ENCODE measurements at regions not wholly inside any gene's neighbourhood (a gene's known extent, or its start where the extent isn't known, plus 50 kb on each side); places are given as distances from the start of the nearest gene placed in this dataset.

- no peak for DNase-seq
Observed at GRCh38 chr3:159855599-159856346, 132.9 kb upstream of the IL12A start.

DNA sequence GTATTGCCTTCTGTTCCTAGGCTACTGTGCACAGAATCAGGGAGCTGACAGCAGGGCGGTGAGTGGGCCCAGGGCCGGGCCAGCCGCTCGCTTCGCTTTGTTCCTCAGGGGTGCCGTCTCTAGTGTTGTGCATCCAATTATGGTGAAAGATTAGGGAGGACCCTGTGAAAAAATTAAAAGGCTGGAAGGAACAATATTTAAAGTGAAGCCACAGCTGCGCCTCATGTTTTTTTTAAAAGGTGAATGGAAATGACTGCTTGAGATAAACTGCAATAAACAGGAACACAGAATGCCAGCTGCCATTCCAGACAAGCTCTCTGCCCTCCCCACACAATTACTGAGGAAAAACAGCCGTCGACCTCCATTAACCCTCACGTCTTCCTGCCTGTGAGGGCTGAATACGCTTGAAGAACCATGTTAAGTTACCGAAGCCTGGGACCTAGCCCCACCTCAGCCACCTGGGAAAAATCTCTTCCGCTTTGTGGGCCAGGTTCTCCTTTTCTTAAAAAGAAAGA lies 132.0 kb upstream of the IL12A start:
- DNase-seq, result peak in 4 of 56 donors; percentile 11 to 40 (median 34)

DNA sequence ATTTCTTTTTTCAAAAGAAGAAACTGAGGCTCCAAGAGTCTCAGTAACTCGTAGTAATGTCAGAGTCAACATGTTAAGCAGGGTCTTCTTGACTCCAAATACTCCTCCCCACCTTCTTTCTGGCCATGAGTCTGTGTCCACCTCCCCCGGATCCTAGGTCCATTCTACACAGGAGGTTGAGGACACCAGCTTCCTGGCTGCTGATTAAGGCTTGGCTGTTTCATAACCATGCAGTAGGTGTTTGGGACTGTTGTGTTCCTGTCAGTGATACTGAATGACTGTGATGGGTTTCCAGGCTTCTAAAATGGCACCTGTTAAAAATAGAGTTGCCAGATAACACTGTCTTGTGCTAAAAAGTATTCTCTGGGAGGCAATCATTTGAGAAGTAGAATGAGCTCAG lies 130.8 kb upstream of the IL12A start:
- DNase-seq, result no peak

GRCh38 chr3:159858650-159859049 lies 130.0 kb upstream of the IL12A start:
- no peak for DNase-seq

- DNase-seq, result no peak
Observed at GRCh38 chr3:159859424-159859823, 129.2 kb upstream of the IL12A start.

DNA sequence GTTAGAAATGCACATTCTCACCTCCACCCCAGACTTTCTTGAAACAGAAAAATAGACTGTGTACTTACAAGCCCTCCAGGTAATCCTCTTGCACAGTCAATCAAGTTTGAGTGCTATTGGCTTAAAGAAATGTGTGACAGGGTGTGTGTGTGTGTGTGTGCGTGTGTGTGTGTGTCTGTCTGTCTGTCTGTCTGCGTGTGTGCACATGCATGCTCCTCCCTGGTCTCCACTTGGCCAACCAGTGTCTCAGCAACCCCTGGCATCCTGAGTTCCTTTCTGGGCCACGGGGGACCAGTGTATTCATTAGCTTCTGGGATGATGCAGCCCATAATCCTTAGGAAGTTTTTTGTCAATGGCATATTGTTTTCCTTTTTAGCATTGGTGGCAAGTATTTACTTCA lies 128.8 kb upstream of the IL12A start:
- no peak for DNase-seq

DNA sequence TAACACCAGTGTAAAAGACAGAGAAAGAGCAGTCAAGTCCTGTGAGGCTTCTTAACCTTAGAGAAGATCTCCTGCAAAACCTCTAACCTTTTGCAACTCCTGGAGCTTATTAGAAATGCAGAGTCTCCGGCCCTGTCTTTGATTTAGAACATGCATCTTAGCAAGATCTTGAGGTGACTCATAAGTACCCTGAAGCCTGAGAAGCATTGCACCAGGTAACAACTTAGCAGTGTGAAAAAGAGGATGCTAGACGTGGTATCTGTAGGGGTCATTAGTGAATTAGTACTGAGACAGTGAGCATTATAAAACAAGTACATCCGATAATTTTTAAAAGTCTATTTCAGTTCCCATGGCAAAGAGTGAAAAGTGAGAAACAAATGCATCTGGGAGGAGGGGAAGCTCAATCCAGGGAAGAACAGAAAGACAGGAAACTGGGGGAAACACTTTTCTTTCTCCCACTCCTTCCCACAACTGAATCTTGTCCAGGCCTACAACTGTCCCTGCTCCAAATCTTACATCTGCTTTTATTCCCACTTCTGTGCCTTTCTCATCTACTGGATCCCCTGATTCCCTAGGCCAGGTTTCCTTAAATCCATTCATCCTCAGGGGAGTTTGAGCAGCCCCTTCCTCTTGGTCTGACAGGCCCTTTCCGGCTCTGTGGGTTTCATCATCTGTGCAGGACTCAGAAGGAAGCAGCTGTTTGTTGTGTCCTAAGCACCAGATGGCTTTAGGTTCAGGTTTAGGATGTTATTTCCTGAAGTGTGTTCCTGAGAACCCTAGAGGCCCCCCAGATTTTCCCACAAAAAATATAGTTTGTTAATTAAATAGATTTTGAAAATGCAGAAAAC lies 128.1 kb upstream of the IL12A start:
- no peak for DNase-seq

DNA sequence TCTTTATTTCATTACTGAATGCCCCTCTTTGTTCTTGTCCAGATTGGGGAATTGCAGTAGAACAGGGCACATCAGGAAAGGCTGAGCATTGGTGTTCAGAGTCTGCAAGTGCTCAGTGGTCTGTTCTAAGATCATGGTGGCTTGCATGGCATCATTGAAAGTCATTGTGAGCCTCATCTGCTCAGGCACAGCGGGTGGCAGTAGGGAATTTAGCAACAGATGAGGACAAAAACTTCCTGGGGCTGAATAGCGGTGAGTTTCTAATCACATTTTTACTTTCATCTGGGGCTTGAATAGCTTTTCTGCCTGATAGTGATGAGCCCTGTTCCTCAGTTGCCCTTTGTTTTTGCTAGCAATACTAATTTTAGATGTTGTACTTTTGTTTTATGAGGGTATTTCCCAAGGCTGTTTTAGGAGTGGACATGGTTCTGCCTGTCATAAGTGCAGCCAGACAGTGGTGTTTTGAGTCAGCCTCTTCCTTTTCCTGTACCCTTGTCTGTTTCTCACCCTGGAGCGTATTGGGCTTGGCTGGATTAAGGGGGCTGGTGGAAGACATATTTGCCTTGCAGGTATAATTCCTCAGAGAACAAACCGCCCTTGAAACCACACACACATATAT lies 127.2 kb upstream of the IL12A start:
- no peak for DNase-seq

DNA sequence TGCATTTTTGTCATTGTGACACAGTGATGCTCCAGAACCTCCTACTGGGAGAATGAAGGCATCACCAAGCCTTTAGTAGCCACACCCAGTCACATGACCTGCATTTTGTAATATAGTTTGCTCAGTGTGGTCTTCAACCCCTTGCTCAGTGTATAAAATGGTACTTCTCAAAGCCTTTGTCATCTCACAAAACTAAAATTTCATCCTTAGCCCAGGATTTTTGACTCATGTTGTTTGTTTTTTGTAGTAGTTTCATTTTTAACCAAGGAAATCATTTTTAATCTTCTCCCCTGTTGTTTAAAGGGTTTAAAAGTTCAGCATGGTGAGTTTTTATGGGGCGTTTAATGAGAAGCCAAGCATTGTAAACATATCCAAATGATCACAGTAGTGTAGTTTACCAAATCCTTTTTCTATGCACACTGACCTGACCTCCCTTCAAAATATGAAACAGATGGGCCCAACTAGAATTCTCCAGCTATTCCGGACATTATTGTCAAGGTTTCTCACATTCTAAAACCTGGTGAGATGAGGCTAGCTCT lies 123.5 kb upstream of the IL12A start:
- no peak for DNase-seq

GRCh38 chr3:159866201-159866746 lies 122.4 kb upstream of the IL12A start:
- no peak for DNase-seq

GRCh38 chr3:159867372-159867771 lies 121.3 kb upstream of the IL12A start:
- DNase-seq, result no peak

- DNase-seq, result no peak
Observed at GRCh38 chr3:159870723-159871122, 117.9 kb upstream of the IL12A start.

- peak in 1 of 56 donors; percentile 32 for DNase-seq
Observed at GRCh38 chr3:159872374-159873109, 116.1 kb upstream of the IL12A start.

GRCh38 chr3:159875116-159875515 lies 113.5 kb upstream of the IL12A start:
- no peak for DNase-seq

GRCh38 chr3:159877924-159878323 lies 110.7 kb upstream of the IL12A start:
- DNase-seq, result no peak

- no peak for DNase-seq
Observed at GRCh38 chr3:159879146-159879545, 109.5 kb upstream of the IL12A start.

DNA sequence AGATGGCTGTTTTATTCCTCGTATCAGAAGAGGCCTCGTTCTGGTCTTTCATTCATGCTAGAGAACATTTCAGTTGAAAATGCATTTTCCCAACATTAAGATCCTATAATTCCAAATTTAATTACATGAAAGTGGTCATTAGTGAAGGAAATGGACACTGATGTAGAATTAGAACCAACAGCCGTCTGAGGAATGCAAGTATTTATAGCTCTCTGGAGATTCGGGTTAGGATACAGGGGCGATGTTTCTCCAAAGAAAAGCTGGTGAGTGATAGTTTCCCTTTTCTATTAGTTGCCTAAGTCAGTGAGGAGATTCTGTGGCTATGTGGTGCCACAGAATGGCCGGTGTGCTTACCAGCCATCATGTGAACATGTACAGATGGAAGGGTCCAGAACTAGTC lies 109.0 kb upstream of the IL12A start:
- no peak for DNase-seq

DNA sequence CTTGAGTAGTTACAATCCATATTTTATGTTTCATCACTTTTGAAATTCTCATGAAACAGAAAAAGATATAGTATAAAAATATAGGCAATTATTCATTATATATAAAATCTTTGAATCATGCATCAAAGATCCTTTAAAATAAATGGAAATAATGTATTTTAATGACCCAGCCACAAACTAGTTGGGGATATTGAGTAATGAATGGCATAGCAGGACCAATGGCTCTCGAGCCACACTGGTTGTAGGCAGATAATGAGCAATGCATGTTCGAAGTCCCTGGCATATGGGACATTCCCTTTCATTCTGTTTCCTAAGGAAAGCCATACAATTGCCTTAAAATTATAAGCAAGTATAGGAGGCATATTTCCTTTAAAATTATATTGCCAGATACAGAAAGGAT lies 107.4 kb upstream of the IL12A start:
- no peak for DNase-seq

- DNase-seq, result peak in 8 of 56 donors; percentile 21 to 47 (median 28)
Observed at GRCh38 chr3:159881828-159882309, 106.8 kb upstream of the IL12A start.

DNA sequence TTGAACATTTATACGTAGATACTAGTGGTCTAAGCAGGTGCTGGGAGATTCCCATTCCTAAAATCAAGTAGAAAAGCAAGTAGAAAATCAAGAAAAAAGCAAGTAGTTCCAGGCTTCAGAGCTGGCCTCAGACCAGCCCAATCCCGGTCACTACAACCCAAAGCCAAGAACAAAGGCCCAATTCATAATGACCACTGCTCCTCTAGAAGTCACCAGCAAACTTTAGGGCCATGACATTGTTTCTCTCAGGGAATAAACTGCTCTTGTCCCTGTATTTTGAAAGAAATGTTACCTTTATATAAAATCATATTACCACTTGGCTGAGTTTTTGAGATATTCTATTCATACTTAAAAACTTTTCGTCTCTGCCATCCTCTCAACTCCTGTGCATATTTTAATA lies 106.3 kb upstream of the IL12A start:
- peak in 7 of 56 donors; percentile 36 to 59 (median 41) for DNase-seq
